IMR-90 (cell line): ENCODE measurements at regions not wholly inside any gene's neighbourhood (a gene's known extent, or its start where the extent isn't known, plus 50 kb on each side); places are given as distances from the start of the nearest gene placed in this dataset.

Experiments used
- ATAC-seq: fragments of 200-7000 bp; cut with Tn5 transposase; 2 replicates; pipeline ENCODE4 v1.9.1; 2020; ENCODE audit warnings: low read depth, mild to moderate bottlenecking, moderate library complexity
- BruUV-seq: library from RNA; stranded (reverse); fragments of 400-500 nt; replicated peaks from 2 replicates; lab custom pipeline; 2021; lab: Mats Ljungman, UMichigan
- CTCF ChIA-PET: fragments of 300-600 bp; formaldehyde crosslinking; extraction: SDS; loops from one replicate; lab custom pipeline; 2021; ENCODE audit warnings: antibody characterized with exemption; lab: Yijun Ruan, JAX
- POLR2A ChIA-PET: fragments of 300-600 bp; sonication (Branson Sonifier 250); formaldehyde crosslinking; loops from one replicate; lab custom pipeline; 2022; ENCODE audit warnings: antibody characterized with exemption; ENCODE audit not compliant: unreplicated experiment; lab: Charles Lee
- DNase-seq: peaks from one replicate; pipeline ENCODE4 v3.0.0; 2013
- H2AFZ ChIP-seq: replicated peaks from 2 replicates; pipeline ENCODE3; 2013; ENCODE audit warnings: low read length, mild to moderate bottlenecking; ENCODE audit not compliant: poor library complexity
- H2AK5ac ChIP-seq: 2 replicates; pipeline ENCODE4 v1.6.1; 2013; ENCODE audit warnings: low read depth, low read length, inconsistent platforms
- H2AK9ac ChIP-seq: replicated peaks from 2 replicates; pipeline ENCODE3; 2013; ENCODE audit warnings: mild to moderate bottlenecking, low read depth, low read length, moderate library complexity; ENCODE audit not compliant: poor library complexity
- H2BK120ac ChIP-seq: 2 replicates; pipeline ENCODE4 v1.6.1; 2013; ENCODE audit warnings: low read depth, low read length, inconsistent platforms
- H2BK15ac ChIP-seq: 3 replicates; pipeline ENCODE4 v1.6.1; 2013; ENCODE audit warnings: low read depth, low read length, inconsistent platforms
- H2BK20ac ChIP-seq: 2 replicates; pipeline ENCODE4 v1.6.1; 2013; ENCODE audit warnings: low read depth, mild to moderate bottlenecking, inconsistent platforms, low read length, moderate library complexity
- H2BK5ac ChIP-seq: 2 replicates; pipeline ENCODE4 v1.6.1; 2013; ENCODE audit warnings: mild to moderate bottlenecking, low read depth, low read length, inconsistent platforms; ENCODE audit not compliant: poor library complexity, severe bottlenecking
- H3K14ac ChIP-seq: replicated peaks from 2 replicates; pipeline ENCODE4 v1.6.1; 2013; ENCODE audit warnings: low read depth, low read length, inconsistent platforms
- H3K18ac ChIP-seq: 2 replicates; pipeline ENCODE4 v1.6.1; 2013; ENCODE audit warnings: low read depth, low read length, control low read depth
- H3K23ac ChIP-seq: 2 replicates; pipeline ENCODE4 v1.6.1; 2013; ENCODE audit warnings: low read depth, low read length, inconsistent platforms
- H3K27ac ChIP-seq: 2 replicates; pipeline ENCODE4 v1.5.1; 2013; ENCODE audit warnings: mild to moderate bottlenecking, control low read depth, low read length; ENCODE audit not compliant: insufficient read depth
- H3K27me3 ChIP-seq: 2 replicates; pipeline ENCODE4 v1.6.1; 2013; ENCODE audit warnings: low read length; ENCODE audit not compliant: control insufficient read depth, insufficient read depth
- H3K36me3 ChIP-seq: 2 replicates; pipeline ENCODE4 v1.6.1; 2013; ENCODE audit warnings: low read length, mixed read lengths; ENCODE audit not compliant: control insufficient read depth, insufficient read depth
- H3K4ac ChIP-seq: 2 replicates; pipeline ENCODE4 v1.6.1; 2013; ENCODE audit warnings: low read depth, low read length, inconsistent platforms
- H3K4me1 ChIP-seq: 2 replicates; pipeline ENCODE4 v1.6.1; 2013; ENCODE audit warnings: low read length, mixed read lengths; ENCODE audit not compliant: control insufficient read depth, insufficient read depth
- H3K4me2 ChIP-seq: 2 replicates; pipeline ENCODE4 v1.6.1; 2013; ENCODE audit warnings: low read depth, mild to moderate bottlenecking, control low read depth, low read length, moderate library complexity
- H3K4me3 ChIP-seq: 2 replicates; pipeline ENCODE4 v1.5.1; 2013; ENCODE audit warnings: low read depth, mild to moderate bottlenecking, control low read depth, low read length, moderate library complexity; ENCODE audit not compliant: insufficient read depth
- H3K56ac ChIP-seq: 2 replicates; pipeline ENCODE4 v1.6.1; 2013; ENCODE audit warnings: low read length, inconsistent platforms; ENCODE audit not compliant: insufficient read depth; ENCODE audit errors: extremely low read depth
- H3K79me1 ChIP-seq, 2 experiments: 2 replicates each; pipeline ENCODE4 v1.6.1; 2013; ENCODE audit warnings: low read length in 2 of 2, inconsistent platforms in 1 of 2, low read depth in 1 of 2
- H3K9ac ChIP-seq: 2 replicates; pipeline ENCODE4 v1.6.1; 2013; ENCODE audit warnings: low read depth, low read length, control low read depth
- H3K9me1 ChIP-seq: 2 replicates; pipeline ENCODE4 v1.6.1; 2013; ENCODE audit warnings: low read length, inconsistent platforms; ENCODE audit not compliant: insufficient read depth
- H3K9me3 ChIP-seq: 2 replicates; pipeline ENCODE4 v1.6.1; 2013; ENCODE audit warnings: low read length; ENCODE audit not compliant: control insufficient read depth, insufficient read depth
- H4K20me1 ChIP-seq: 2 replicates; pipeline ENCODE4 v1.6.1; 2013; ENCODE audit warnings: low read length, inconsistent platforms; ENCODE audit not compliant: insufficient read depth
- H4K5ac ChIP-seq: 2 replicates; pipeline ENCODE4 v1.6.1; 2013; ENCODE audit warnings: mild to moderate bottlenecking, low read depth, low read length, control low read depth
- H4K8ac ChIP-seq, 2 experiments: 2 replicates each; pipeline ENCODE4 v1.6.1; 2013; ENCODE audit warnings: low read depth in 2 of 2, low read length in 2 of 2, control low read depth in 1 of 2, inconsistent platforms in 1 of 2
- H4K91ac ChIP-seq: 2 replicates; pipeline ENCODE4 v1.6.1; 2013; ENCODE audit warnings: low read depth, low read length, inconsistent platforms; ENCODE audit not compliant: insufficient read depth
- CEBPB ChIP-seq: IDR thresholded peaks from 2 replicates; pipeline ENCODE4 v1.6.1; 2012; ENCODE audit warnings: low read depth, low read length, improper control_type of control experiment
- CHD1 ChIP-seq: IDR thresholded peaks from 2 replicates; pipeline ENCODE4 v1.6.1; 2012; ENCODE audit warnings: low read depth, low read length, improper control_type of control experiment
- CTCF ChIP-seq: conservative IDR thresholded peaks from 2 replicates; pipeline ENCODE4 v1.5.1; 2012; ENCODE audit warnings: mild to moderate bottlenecking, low read depth, low read length, improper control_type of control experiment
- ELK1 ChIP-seq: fragments of 150-350 bp; IDR thresholded peaks from 2 replicates; pipeline ENCODE4 v1.6.1; 2016; ENCODE audit warnings: low read depth, mild to moderate bottlenecking, low read length, moderate library complexity, borderline replicate concordance
- FOS ChIP-seq: fragments of 150-350 bp; IDR thresholded peaks from 2 replicates; pipeline ENCODE4 v1.6.1; 2016; ENCODE audit warnings: low read depth, low read length
- MAFK ChIP-seq: IDR thresholded peaks from 2 replicates; pipeline ENCODE4 v1.6.1; 2012; ENCODE audit warnings: low read depth, low read length, improper control_type of control experiment
- MXI1 ChIP-seq: IDR thresholded peaks from 2 replicates; pipeline ENCODE4 v1.6.1; 2012; ENCODE audit warnings: low read depth, mild to moderate bottlenecking, low read length, moderate library complexity, borderline replicate concordance
- NFE2L2 ChIP-seq: fragments of 150-350 bp; IDR thresholded peaks from 2 replicates; pipeline ENCODE4 v1.6.1; 2016; ENCODE audit warnings: low read depth, mild to moderate bottlenecking, low read length
- POLR2A ChIP-seq: IDR thresholded peaks from 2 replicates; pipeline ENCODE4 v1.6.1; 2012; ENCODE audit warnings: mild to moderate bottlenecking, low read depth, low read length
- RAD21 ChIP-seq: IDR thresholded peaks from 2 replicates; pipeline ENCODE4 v1.6.1; 2012; ENCODE audit warnings: low read length, improper control_type of control experiment
- RFX5 ChIP-seq: IDR thresholded peaks from 2 replicates; pipeline ENCODE4 v1.8.0; 2012; ENCODE audit warnings: low read depth, mild to moderate bottlenecking, low read length, moderate library complexity
- USF2 ChIP-seq: fragments of 150-350 bp; IDR thresholded peaks from 2 replicates; pipeline ENCODE4 v1.6.1; 2017; ENCODE audit warnings: mild to moderate bottlenecking, antibody characterized with exemption, low read length, low read depth
- WGBS, 2 experiments: methylation state at CpG; one replicate each; pipeline versions ENCODE4 v1.1.5 to v1.1.7; 2013; ENCODE audit warnings: missing lambda C conversion rate in 2 of 2; ENCODE audit not compliant: insufficient read length in 1 of 2; ENCODE audit errors: extremely low coverage in 2 of 2; 5-methylcytosine and 5-hydroxymethylcytosine counted together
- dilution Hi-C: fragments of 300-500 bp; cut with HindIII; formaldehyde crosslinking; loops from one replicate; pipeline ENCODE4 v1.14.3; 2018; ENCODE audit warnings: low sequenced_read_pairs; ENCODE audit not compliant: unreplicated experiment
- in situ Hi-C: fragments of 300-500 bp; cut with MboI; formaldehyde crosslinking; loops from 3 replicates; pipeline ENCODE4 v1.14.3; 2019; ENCODE audit warnings: low sequenced_read_pairs, inconsistent platforms, mixed read lengths
- intact Hi-C: fragments of 100-400 bp; cut with micrococcal nuclease; formaldehyde crosslinking; loops from 2 replicates; pipeline ENCODE4 v1.10.0; 2022

- POLR2A ChIA-PET: no interaction called here
Measured at GRCh38 chr5:4722886-4723285, 417.2 kb upstream of the ADAMTS16 start.

More at GRCh38 chr5:4722886-4723285, 417.2 kb upstream of the ADAMTS16 start:
- H2BK120ac ChIP-seq: no peak overlapping the region
- in situ Hi-C loops (no loop called here), intact Hi-C loops (no loop called here), dilution Hi-C loops (no loop called here)
- H3K9me1 ChIP-seq: no peaks in the 10 kb centered on the region
- H3K27ac ChIP-seq: no peak overlapping the region
- no peaks in the 10 kb centered on the region for H3K27me3 ChIP-seq
- H3K79me1 ChIP-seq: no peaks in the 10 kb centered on the region
- BruUV-seq: no TSS peak
- no peak overlapping the region for H2AFZ ChIP-seq
- no peak overlapping the region for H3K9ac ChIP-seq
- H2AK5ac ChIP-seq: no peak overlapping the region
- WGBS, 2 experiments: no CpG with 5 or more reads among the region's 2 CpGs
- no peak overlapping the region for H4K91ac ChIP-seq
- ATAC-seq (no peak), DNase-seq (no peak)
- TF ChIP-seq CTCF (no peak), RAD21 (no peak), NFE2L2 (no peak), MXI1 (no peak), MAFK (no peak), RFX5 (no peak), FOS (no peak), CHD1 (no peak), USF2 (no peak), ELK1 (no peak), CEBPB (no peak), POLR2A (no peak)
- peaks cover 14% of the 10 kb centered on the region for H3K9me3 ChIP-seq
- H2AK9ac ChIP-seq: no peak overlapping the region
- no peak overlapping the region for H3K23ac ChIP-seq
- no peak overlapping the region for H4K8ac ChIP-seq
- no peaks in the 10 kb centered on the region for H4K20me1 ChIP-seq
- H3K14ac ChIP-seq: no peak overlapping the region
- no peak overlapping the region for H3K56ac ChIP-seq
- H3K36me3 ChIP-seq: no peaks in the 10 kb centered on the region
- H3K4me2 ChIP-seq: no peak overlapping the region
- H3K18ac ChIP-seq: no peak overlapping the region
- no peaks in the 10 kb centered on the region for H3K4me1 ChIP-seq
- no peak overlapping the region for H3K4ac ChIP-seq
- H2BK15ac ChIP-seq: no peak overlapping the region
- H2BK20ac ChIP-seq: no peak overlapping the region
- no peak overlapping the region for H2BK5ac ChIP-seq
- CTCF ChIA-PET: no interaction called here
- no peak overlapping the region for H4K5ac ChIP-seq
- H3K4me3 ChIP-seq: no peak overlapping the region
